Pancreas (tissue), 10 donors: ENCODE measurements at regions not wholly inside any gene's neighbourhood (a gene's known extent, or its start where the extent isn't known, plus 50 kb on each side); places are given as distances from the start of the nearest gene placed in this dataset.

Experiments used
- ATAC-seq, 4 donors: fragments of 200-7000 bp; cut with Tn5 transposase; one replicate each; pipeline versions ENCODE4 v1.8.0 to v1.9.1; 2020; ENCODE audit warnings: mild to moderate bottlenecking in 4 of 4, moderate library complexity in 4 of 4
- DNase-seq, 6 donors: peaks; one replicate each; pipeline ENCODE4 v3.0.0-alpha.2; 2020
- FAIRE-seq: peaks from 2 replicates; lab custom pipeline; 2012; peaks lifted over from hg19 to GRCh38; lab: Jason Lieb, UNC
- H3K27ac ChIP-seq, 4 donors: fragments of 200-600 bp; sonication (generic); 1 replicate in 3 of 4; 2 replicates in 1 of 4; pipeline versions ENCODE4 v1.5.0 to v1.8.0; 2020
- H3K27me3 ChIP-seq, 4 donors: fragments of 200-600 bp; one replicate each; pipeline ENCODE4 v1.8.0; 2021
- H3K36me3 ChIP-seq, 3 donors: fragments of 200-600 bp; sonication (generic) in 1 of 3; one replicate each; pipeline versions ENCODE4 v1.5.0 to v1.8.0; 2020 to 2021
- H3K4me1 ChIP-seq, 3 donors: fragments of 200-600 bp; one replicate each; pipeline ENCODE4 v1.8.0; 2021
- H3K4me3 ChIP-seq, 4 donors: fragments of 200-600 bp; sonication (generic) in 2 of 4; one replicate each; pipeline versions ENCODE4 v1.5.0 to v1.8.0; 2020 to 2021
- H3K9me3 ChIP-seq, 4 donors: fragments of 200-600 bp; one replicate each; pipeline ENCODE4 v1.8.0; 2021
- CTCF ChIP-seq, 4 donors: fragments of 200-600 bp; sonication (generic) in 3 of 4; IDR thresholded peaks; one replicate each; pipeline versions ENCODE4 v1.5.0 to v1.8.0; 2021; ENCODE audit warnings: antibody characterized with exemption in 4 of 4
- WGBS, 2 donors: extraction: QIAGEN DNeasy Blood & Tissue Kit; methylation state at CpG; one replicate each; pipeline ENCODE4 v1.1.7; 2013; 5-methylcytosine and 5-hydroxymethylcytosine counted together
- intact Hi-C, 3 donors: fragments of 100-400 bp; cut with DNase I; formaldehyde crosslinking; loops; one replicate each; pipeline versions ENCODE4 v1.11.1 to v1.14.2; 2022
- donor health status: healthy with polysubstance abuse.
- donor health status: DM: no; HTN: no; CAD: no; lungs with moderate emphysema.
- donor health status: DM: no; HTN: no; CAD: no.
- donor health status: control.
- donor health status: control.
- donor health status: Bipolar disorder and iron deficiency.
- donor health status: DM: yes; HTN: yes; CAD: no.
- donor health status: DM: no; HTN: no; CAD: no.
- donor health status: DM: no; HTN: no; CAD: no.
- donor health status: DM: yes; HTN: yes; CAD: no.

- H3K9me3 ChIP-seq, result no peaks in the 10 kb centered on the region
- no peak overlapping the region for H3K4me3 ChIP-seq
- no peaks in the 10 kb centered on the region for H3K4me1 ChIP-seq
- no peak overlapping the region for H3K27ac ChIP-seq
- WGBS, 2 donors, result 75 to 77% methylated on average over 4 of the region's 4 CpGs
- no peak for ATAC-seq
- H3K27me3 ChIP-seq, result no peaks in the 10 kb centered on the region
- intact Hi-C loops, result no loop called here
- no peak for DNase-seq
- no peak for FAIRE-seq
- H3K36me3 ChIP-seq, result no peaks in the 10 kb centered on the region
- no peak for TF ChIP-seq CTCF (IDR thresholded peaks at IDR 0.05)
These were observed 216.2 kb upstream of the RMST start for GRCh38 chr12:97246368-97246767.

- WGBS, 2 donors, result 74 to 88% methylated on average over 4 of the region's 4 CpGs
- H3K27ac ChIP-seq, result no peak overlapping the region
- peaks cover 0 to 3% (median 0%) of the 10 kb centered on the region in 4 donors for H3K27me3 ChIP-seq
- ATAC-seq (no peak), DNase-seq (no peak), FAIRE-seq (no peak)
- no peaks in the 10 kb centered on the region for H3K9me3 ChIP-seq
- no peak overlapping the region for H3K4me3 ChIP-seq
- intact Hi-C loops, result no loop called here
- H3K4me1 ChIP-seq, result no peaks in the 10 kb centered on the region
- H3K36me3 ChIP-seq, result no peaks in the 10 kb centered on the region
- TF ChIP-seq CTCF (IDR thresholded peaks at IDR 0.05), result no peak
These were observed 212.1 kb upstream of the RMST start for GRCh38 chr12:97250483-97250882.

GRCh38 chr12:97257726-97258125, 204.9 kb upstream of the RMST start:
- no peak for FAIRE-seq

GRCh38 chr12:97259098-97259497, 203.5 kb upstream of the RMST start:
- ATAC-seq (no peak), DNase-seq (no peak), FAIRE-seq (no peak)
- no peak overlapping the region for H3K27ac ChIP-seq
- intact Hi-C loops, result no loop called here
- no peaks in the 10 kb centered on the region for H3K4me1 ChIP-seq
- 39 to 54% methylated on average over 2 of the region's 2 CpGs for WGBS, 2 donors
- peaks cover 0 to under 1% (median 0%) of the 10 kb centered on the region in 4 donors for H3K27me3 ChIP-seq
- H3K36me3 ChIP-seq, result no peaks in the 10 kb centered on the region
- TF ChIP-seq CTCF (IDR thresholded peaks at IDR 0.05), result no peak
- no peaks in the 10 kb centered on the region for H3K9me3 ChIP-seq
- no peak overlapping the region for H3K4me3 ChIP-seq

More at GRCh38 chr12:97257726-97258125, 204.9 kb upstream of the RMST start:
- H3K27me3 ChIP-seq, result peaks cover 0 to 3% (median 0%) of the 10 kb centered on the region in 4 donors
- ATAC-seq (no peak), DNase-seq (no peak)
- no peak for TF ChIP-seq CTCF (IDR thresholded peaks at IDR 0.05)
- WGBS, 2 donors, result 59 to 64% methylated on average over 3 of the region's 3 CpGs
- H3K4me3 ChIP-seq, result no peak overlapping the region
- intact Hi-C loops, result no loop called here
- no peak overlapping the region for H3K27ac ChIP-seq
- H3K9me3 ChIP-seq, result no peaks in the 10 kb centered on the region
- H3K4me1 ChIP-seq, result no peaks in the 10 kb centered on the region
- H3K36me3 ChIP-seq, result no peaks in the 10 kb centered on the region

DNA sequence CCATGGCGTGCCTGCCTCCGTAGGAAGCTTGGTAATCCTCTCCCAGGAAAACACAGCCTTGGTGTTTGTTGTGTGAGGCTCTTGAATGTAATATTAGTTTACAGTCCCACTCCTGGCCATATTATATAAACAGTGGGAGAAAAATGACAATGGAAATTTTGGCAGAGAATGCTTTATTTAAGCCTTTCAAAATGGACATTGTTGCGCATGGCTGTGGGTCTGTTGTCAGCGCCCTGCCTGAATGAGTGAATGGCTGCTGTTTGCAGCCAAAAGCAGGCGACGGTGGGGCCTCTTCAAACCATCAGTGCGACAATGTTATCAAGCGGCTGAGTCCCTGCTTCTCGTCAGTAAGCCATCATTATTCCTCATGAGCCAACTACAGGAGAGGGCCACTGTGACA, 201.8 kb upstream of the RMST start:
- FAIRE-seq (no peak), DNase-seq (no peak), ATAC-seq (no peak)
- intact Hi-C loops, result no loop called here
- H3K27me3 ChIP-seq, result no peaks in the 10 kb centered on the region
- H3K36me3 ChIP-seq, result no peaks in the 10 kb centered on the region
- no peak overlapping the region for H3K27ac ChIP-seq
- H3K4me3 ChIP-seq, result no peak overlapping the region
- TF ChIP-seq CTCF (IDR thresholded peaks at IDR 0.05), result no peak
- H3K4me1 ChIP-seq, result no peaks in the 10 kb centered on the region
- no peaks in the 10 kb centered on the region for H3K9me3 ChIP-seq
- WGBS, 2 donors, result 63 to 76% methylated on average over 9 of the region's 9 CpGs
